ENCODE measurements at regions not wholly inside any gene's neighbourhood (a gene's known extent, or its start where the extent isn't known, plus 50 kb on each side); places are given as distances from the start of the nearest gene placed in this dataset.
"Not testable (repeated sequence)": the region's sequence is repeated elsewhere in the genome, so short reads cannot be mapped to it uniquely, and the experiment has no call there.

GRCh38 chr2:7619203-7619970, 702.2 kb downstream of the RNF144A start:
- intact Hi-C loops (cut with micrococcal nuclease): no loop called here

GRCh38 chr2:7620255-7620654, 703.0 kb downstream of the RNF144A start:
- intact Hi-C loops (cut with micrococcal nuclease): loop anchor here (5.0 kb wide), 1 partner anchor 52 kb away; no protein-coding TSS in a partner anchor

GRCh38 chr2:7621018-7621814, 704.0 kb downstream of the RNF144A start:
- intact Hi-C loops (cut with micrococcal nuclease): loop anchor here (5.0 kb wide), 1 partner anchor 51 kb away; no protein-coding TSS in a partner anchor

- intact Hi-C loops (cut with micrococcal nuclease): no loop called here
Measured at GRCh38 chr2:7625392-7626138, 708.4 kb downstream of the RNF144A start.

- intact Hi-C loops (cut with micrococcal nuclease): no loop called here
Measured at GRCh38 chr2:7626139-7626537, 708.9 kb downstream of the RNF144A start.

GRCh38 chr2:7627583-7627982, 710.4 kb downstream of the RNF144A start:
- intact Hi-C loops (cut with micrococcal nuclease): no loop called here

GRCh38 chr2:7632420-7632819, 715.2 kb downstream of the RNF144A start:
- intact Hi-C loops (cut with micrococcal nuclease): no loop called here

GRCh38 chr2:7633566-7634153, 716.4 kb downstream of the RNF144A start:
- intact Hi-C loops (cut with micrococcal nuclease): no loop called here

GRCh38 chr2:7634409-7634808, 717.2 kb downstream of the RNF144A start:
- intact Hi-C loops (cut with micrococcal nuclease): no loop called here

- intact Hi-C loops (cut with micrococcal nuclease): no loop called here
Measured at GRCh38 chr2:7639476-7639875, 722.3 kb downstream of the RNF144A start.

GRCh38 chr2:7641272-7641671, 724.1 kb downstream of the RNF144A start:
- intact Hi-C loops (cut with micrococcal nuclease): not testable (repeated sequence)

- intact Hi-C loops (cut with micrococcal nuclease): no loop called here
Measured at GRCh38 chr2:7646024-7646423, 728.8 kb downstream of the RNF144A start.

- intact Hi-C loops (cut with micrococcal nuclease): no loop called here
Measured at GRCh38 chr2:7646661-7647060, 729.4 kb downstream of the RNF144A start.

- intact Hi-C loops (cut with micrococcal nuclease): no loop called here
Measured at GRCh38 chr2:7648221-7648795, 731.1 kb downstream of the RNF144A start.

GRCh38 chr2:7649461-7650228, 732.4 kb downstream of the RNF144A start:
- intact Hi-C loops (cut with micrococcal nuclease): no loop called here

- intact Hi-C loops (cut with micrococcal nuclease): no loop called here
Measured at GRCh38 chr2:7653617-7654016, 736.4 kb downstream of the RNF144A start.

GRCh38 chr2:7655629-7656028, 738.4 kb downstream of the RNF144A start:
- intact Hi-C loops (cut with micrococcal nuclease): no loop called here

- intact Hi-C loops (cut with micrococcal nuclease): not testable (repeated sequence)
Measured at GRCh38 chr2:7657526-7657925, 740.3 kb downstream of the RNF144A start.

- intact Hi-C loops (cut with micrococcal nuclease): no loop called here
Measured at GRCh38 chr2:7658486-7658885, 741.3 kb downstream of the RNF144A start.

- intact Hi-C loops (cut with micrococcal nuclease): no loop called here
Measured at GRCh38 chr2:7660816-7661215, 743.6 kb downstream of the RNF144A start.

All from T-helper 1 cell treated with Interleukin-12 subunit alpha and Interleukin-12 subunit beta and Interleukin-4 antibody, amounts not matched to agents 30 ng/mL and 1 ng/mL, for 36 hours (primary cell).